Activated T-helper 17 cell treated with anti-CD3 and anti-CD28 coated beads, Interleukin-2, amount 50 U/mL, for 72 hours (primary cell): ENCODE measurements at regions not wholly inside any gene's neighbourhood (a gene's known extent, or its start where the extent isn't known, plus 50 kb on each side); places are given as distances from the start of the nearest gene placed in this dataset.
A peak's percentile ranks its signal among the peaks of the same experiment; 100 is the strongest.
"Not testable (repeated sequence)": the region's sequence is repeated elsewhere in the genome, so short reads cannot be mapped to it uniquely, and the experiment has no call there.

Experiments used
- ATAC-seq: fragments of 150-1000 bp; cut with Tn5 transposase; replicated peaks from 2 replicates; pipeline ENCODE4 v1.10.0; 2021; ENCODE audit warnings: mild to moderate bottlenecking, moderate library complexity
- H3K27ac Mint-ChIP-seq: one replicate; pipeline ENCODE4 v1.8.0; 2022; ENCODE audit warnings: mixed read lengths
- H3K27me3 Mint-ChIP-seq: one replicate; pipeline ENCODE4 v1.8.0; 2022; ENCODE audit warnings: mixed read lengths
- H3K36me3 Mint-ChIP-seq: one replicate; pipeline ENCODE4 v1.8.0; 2022; ENCODE audit warnings: low read depth, mild to moderate bottlenecking, mixed read lengths
- H3K4me1 Mint-ChIP-seq: one replicate; pipeline ENCODE4 v1.8.0; 2022; ENCODE audit warnings: mixed read lengths
- H3K4me3 Mint-ChIP-seq: one replicate; pipeline ENCODE4 v1.8.0; 2022; ENCODE audit warnings: mild to moderate bottlenecking, mixed read lengths
- H3K9me3 Mint-ChIP-seq: one replicate; pipeline ENCODE4 v1.8.0; 2022; ENCODE audit warnings: mixed read lengths

DNA sequence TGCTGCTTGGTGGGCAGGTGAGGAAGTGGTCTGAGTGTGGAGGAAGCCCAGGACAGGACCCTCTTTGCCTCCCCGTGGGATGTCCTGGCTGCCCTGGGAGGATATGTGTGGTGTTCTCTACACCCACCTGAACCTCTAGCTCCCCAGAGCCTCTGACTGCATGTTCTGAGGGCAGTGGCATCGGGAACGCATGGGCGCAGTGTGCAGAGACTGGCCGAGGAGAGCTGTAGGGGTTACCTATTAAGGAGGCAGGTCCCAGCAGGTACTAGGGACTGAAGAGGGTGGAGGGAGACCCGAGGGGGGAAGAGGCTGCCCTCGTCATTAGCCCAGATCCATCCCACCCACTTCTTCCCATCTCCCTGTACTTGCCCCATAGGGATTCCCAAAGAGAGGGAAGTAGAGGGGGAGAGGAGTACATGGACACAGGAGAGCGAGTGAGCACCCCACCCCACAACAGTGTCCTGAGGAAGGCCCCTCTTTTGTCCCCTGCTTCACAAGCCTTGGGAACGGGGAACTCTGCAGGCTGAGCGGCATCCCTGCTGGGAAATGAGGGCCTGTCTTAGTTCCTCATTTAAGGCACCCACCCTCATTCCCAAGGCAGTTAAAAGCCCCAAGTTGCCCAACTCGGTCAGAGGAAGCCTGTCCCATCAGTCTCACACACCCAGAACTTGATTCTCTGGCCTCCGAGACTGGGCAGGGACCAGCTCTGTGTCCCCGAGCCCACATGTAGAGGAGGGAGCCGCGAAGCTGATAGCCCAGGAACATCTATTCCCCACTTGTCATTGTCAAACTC is 208.5 kb upstream of the PLGLB2 start:
- not testable (repeated sequence) for H3K4me3 Mint-ChIP-seq, H3K27ac Mint-ChIP-seq, ATAC-seq, H3K27me3 Mint-ChIP-seq, H3K36me3 Mint-ChIP-seq, H3K4me1 Mint-ChIP-seq, H3K9me3 Mint-ChIP-seq

DNA sequence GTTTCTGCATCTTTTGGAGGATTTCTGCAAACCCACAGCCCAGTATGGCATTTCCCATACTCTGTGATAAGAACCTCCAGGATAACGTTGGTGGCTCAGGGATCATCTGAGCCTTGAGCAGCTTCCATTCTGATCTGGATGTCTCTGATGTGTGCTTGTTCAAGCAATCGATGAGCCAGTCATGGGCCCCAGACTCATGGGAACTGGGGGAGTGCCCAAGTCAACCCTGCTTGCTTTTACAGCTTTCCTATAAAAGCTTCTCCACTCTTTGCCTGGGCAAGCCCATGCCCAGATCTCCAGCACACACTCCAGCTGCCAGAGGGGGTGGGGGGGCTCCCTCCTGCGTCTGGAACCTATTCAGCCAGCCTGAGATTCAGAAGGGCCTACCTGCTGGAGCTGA is 207.6 kb upstream of the PLGLB2 start:
- H3K4me1 Mint-ChIP-seq, H3K4me3 Mint-ChIP-seq, H3K36me3 Mint-ChIP-seq, ATAC-seq, H3K27me3 Mint-ChIP-seq, H3K27ac Mint-ChIP-seq, H3K9me3 Mint-ChIP-seq: not testable (repeated sequence)

DNA sequence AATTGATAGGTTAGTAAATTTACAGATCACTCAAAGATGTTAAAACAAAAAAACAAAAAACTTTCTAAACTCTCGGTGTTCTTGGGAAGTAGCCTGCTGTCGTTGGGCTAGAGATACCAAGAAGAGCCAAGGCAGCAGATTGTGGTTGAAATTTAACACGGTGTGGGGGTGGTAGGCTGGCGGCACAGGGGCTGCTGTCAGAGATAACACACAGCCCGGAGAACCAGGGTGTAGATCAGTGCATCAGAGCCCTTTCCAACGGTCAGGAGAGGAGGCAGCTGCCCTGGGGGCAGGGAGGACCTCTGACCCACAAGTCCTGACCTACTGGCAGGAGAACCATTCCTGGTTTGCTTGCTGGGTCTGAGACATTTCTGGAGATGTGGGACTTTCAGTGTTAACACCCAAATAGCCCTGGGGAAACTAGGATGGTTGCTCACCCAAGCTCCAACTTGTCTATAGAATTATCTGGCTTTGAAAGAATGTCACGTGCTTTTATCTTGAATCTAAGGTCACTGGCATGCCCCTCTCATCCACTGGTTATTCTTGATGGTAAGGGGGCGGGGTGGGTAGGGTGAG is 205.2 kb upstream of the PLGLB2 start:
- H3K4me3 Mint-ChIP-seq: peak overlapping the region; percentile 37
- peak; percentile 66 for ATAC-seq
- not testable (repeated sequence) for H3K27ac Mint-ChIP-seq, H3K4me1 Mint-ChIP-seq, H3K27me3 Mint-ChIP-seq, H3K36me3 Mint-ChIP-seq, H3K9me3 Mint-ChIP-seq

DNA sequence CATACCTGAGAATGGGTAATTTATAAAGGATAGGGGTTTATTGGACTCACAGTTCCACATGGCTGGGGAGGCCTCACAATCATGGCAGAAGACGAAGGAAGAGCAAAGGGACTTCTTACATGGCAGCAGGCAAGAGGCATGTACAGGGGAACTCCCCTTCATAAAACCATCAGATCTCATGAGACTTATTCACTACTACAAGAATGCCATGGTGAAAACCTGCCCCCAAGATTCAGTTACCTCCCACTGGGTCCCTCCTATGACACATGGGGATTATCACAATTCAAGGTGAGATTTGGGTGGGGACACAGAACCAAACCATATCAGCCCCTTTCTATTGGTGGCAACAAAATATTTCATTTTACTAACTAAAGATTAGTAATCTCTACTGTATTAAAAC is 204.1 kb upstream of the PLGLB2 start:
- H3K27ac Mint-ChIP-seq, H3K4me1 Mint-ChIP-seq, H3K4me3 Mint-ChIP-seq, H3K36me3 Mint-ChIP-seq, H3K9me3 Mint-ChIP-seq, H3K27me3 Mint-ChIP-seq: not testable (repeated sequence)
- peak; percentile 16 for ATAC-seq

DNA sequence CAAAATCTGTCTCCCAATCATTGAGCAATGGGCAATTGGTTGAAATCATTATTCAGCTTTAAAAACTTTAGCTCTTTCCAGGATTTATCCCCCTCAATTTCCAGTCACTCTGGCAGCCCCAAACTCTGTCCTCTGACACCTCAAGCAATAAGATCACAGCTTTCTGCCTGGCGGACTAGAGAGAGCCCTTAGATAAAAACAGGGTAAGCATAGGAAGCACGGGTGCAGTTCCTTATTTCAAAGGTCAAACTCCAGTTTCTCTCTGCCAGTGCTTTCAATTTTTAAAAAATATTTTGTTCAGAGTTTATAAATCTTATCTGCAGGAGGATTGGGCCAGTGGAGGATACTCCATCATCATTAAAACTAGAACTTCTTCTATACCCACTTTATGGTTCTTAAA is 200.8 kb upstream of the PLGLB2 start:
- H3K36me3 Mint-ChIP-seq, H3K9me3 Mint-ChIP-seq, H3K27me3 Mint-ChIP-seq, H3K27ac Mint-ChIP-seq, H3K4me1 Mint-ChIP-seq, ATAC-seq, H3K4me3 Mint-ChIP-seq: not testable (repeated sequence)

DNA sequence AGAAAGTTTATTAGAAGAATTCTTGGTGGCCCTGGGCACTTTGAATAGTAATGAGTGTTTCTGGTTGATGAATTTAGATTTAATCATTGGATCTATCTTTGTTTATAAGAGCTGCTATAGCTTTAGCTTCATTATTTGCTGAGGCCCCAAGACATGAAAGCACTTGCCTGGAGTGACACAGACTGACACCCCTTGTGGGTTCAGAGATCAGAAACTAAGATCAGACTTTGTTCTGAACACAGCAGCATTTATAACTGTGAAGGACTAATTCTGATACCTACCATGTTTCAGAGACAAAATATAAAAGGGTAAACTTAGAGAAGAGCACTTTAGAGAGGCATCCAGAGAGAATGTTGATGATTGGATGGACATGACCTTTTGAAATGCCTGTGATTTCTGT is 199.9 kb upstream of the PLGLB2 start:
- H3K27ac Mint-ChIP-seq, H3K4me3 Mint-ChIP-seq, H3K4me1 Mint-ChIP-seq, H3K36me3 Mint-ChIP-seq, H3K27me3 Mint-ChIP-seq, H3K9me3 Mint-ChIP-seq: not testable (repeated sequence)
- ATAC-seq: peak; percentile 77

DNA sequence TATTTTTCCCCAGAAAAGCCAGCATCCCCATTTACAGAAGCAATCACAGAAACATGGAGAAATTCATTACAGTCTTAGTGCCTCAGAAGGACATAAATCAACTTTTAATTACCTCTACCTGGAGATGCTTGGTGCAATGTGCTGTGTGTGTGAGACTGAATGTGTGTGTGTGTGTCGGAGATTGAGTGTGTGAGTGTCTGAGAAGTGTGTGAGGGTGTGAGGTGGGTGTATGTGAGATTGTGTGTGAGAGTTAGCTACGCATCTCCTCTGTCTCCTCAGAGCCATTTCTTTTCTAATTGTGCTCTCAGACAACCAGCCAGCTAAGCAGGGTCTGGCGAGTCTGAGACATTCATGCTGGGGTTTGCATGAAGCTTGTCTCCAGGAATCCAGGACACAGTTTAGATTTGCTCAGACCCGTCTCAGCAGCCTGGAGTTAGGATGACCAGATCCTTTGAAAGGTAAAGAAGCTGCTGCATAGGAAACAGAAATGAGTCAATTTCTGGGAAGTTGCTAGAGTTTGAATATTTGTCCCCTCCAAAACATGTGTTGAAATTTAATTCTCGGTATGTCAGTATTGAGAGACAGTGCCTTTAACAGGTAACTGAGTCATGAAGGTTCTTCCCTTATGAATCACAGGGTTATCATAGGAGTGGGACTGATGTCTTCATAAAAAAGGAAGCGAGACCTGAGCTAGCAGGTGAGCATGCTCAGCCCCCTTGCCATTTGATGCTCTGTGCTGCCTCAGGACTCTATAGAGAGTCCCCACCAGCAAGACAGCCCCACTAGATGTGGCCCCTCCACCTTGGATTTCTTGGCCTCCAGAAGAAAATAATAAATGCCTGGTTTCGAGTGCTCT is 199.0 kb upstream of the PLGLB2 start:
- Mint-ChIP-seq H3K4me3 (peak overlapping the region; percentile 51), H3K27ac (peak overlapping the region; percentile 72)
- not testable (repeated sequence) for H3K4me1 Mint-ChIP-seq, H3K36me3 Mint-ChIP-seq, H3K27me3 Mint-ChIP-seq, H3K9me3 Mint-ChIP-seq
- ATAC-seq: peak; percentile 85

DNA sequence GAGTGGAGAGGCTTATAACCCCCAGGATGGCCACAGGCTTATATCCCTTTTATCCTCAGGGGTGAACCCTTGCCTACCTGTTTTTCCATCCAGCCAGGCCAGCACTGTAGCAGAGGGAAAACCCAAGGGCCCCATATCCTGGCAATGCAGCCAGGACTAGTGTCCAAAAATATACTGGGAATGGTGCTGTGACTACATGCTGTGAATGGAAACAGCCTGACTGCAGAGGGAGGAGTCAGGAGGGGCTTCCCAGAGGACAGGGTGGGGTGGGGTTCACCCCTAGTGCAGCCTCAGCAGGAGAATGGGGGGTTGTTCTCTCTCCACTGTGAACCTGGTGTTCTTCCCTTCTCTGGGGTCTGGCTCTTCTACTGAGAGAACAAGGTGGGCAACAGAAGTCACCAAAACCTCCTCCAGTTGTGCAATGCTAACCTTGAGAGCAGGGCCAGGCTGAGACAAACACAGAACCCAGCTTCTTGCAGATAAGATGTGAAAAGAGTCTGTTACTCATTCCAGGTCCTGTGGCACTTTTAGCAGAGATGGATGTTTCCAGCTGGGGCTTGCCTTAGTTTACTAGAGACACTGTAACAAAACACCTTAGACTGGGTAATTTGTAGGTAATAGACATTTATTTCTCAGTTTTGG is 198.2 kb upstream of the PLGLB2 start:
- H3K4me1 Mint-ChIP-seq, H3K27me3 Mint-ChIP-seq, H3K9me3 Mint-ChIP-seq, H3K4me3 Mint-ChIP-seq, H3K36me3 Mint-ChIP-seq, H3K27ac Mint-ChIP-seq: not testable (repeated sequence)
- peak; percentile 10 for ATAC-seq

DNA sequence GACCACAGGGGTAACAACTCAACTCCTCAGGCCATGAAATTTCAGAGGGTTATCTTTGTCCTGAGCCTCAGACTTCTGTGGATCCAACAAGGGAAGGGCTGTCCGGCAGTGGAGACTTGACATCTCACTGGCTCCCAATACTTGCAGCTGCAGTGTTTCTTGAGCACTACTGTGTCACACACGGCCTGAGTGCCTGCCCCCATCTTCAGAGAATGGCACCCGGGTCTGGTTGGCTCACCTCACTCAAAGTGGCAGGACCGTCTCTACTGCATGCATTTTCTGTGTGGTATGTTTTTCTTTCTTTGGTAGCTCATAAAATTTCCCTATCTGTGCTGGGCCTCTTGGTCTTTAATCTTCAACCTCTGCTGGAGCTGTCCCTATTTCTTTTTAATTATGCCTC is 193.2 kb upstream of the PLGLB2 start:
- not testable (repeated sequence) for H3K36me3 Mint-ChIP-seq, H3K27ac Mint-ChIP-seq, H3K27me3 Mint-ChIP-seq, H3K4me1 Mint-ChIP-seq, H3K4me3 Mint-ChIP-seq, H3K9me3 Mint-ChIP-seq
- ATAC-seq: peak; percentile 82

DNA sequence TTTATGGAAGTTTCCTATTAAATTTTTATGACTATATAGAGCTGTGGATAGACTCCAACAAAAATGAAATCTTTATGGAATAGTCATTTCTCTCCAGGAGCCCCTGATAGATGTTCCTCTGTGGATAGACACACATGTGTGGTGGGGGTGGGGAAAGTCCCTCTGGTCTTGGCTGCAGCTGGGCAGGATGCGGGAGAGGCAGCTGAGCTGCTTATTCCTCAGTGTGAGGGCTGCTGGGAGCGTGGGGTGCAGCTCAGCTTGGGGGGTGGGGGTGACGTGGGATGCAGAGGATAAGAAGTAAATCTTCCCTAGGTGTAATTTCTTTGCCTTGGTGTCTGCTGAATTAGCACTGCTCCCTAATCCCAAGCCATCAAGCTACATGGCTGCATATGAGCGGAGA is 192.8 kb upstream of the PLGLB2 start:
- not testable (repeated sequence) for H3K4me3 Mint-ChIP-seq, H3K9me3 Mint-ChIP-seq, H3K4me1 Mint-ChIP-seq, H3K27me3 Mint-ChIP-seq, H3K27ac Mint-ChIP-seq, H3K36me3 Mint-ChIP-seq
- ATAC-seq: peak; percentile 62

DNA sequence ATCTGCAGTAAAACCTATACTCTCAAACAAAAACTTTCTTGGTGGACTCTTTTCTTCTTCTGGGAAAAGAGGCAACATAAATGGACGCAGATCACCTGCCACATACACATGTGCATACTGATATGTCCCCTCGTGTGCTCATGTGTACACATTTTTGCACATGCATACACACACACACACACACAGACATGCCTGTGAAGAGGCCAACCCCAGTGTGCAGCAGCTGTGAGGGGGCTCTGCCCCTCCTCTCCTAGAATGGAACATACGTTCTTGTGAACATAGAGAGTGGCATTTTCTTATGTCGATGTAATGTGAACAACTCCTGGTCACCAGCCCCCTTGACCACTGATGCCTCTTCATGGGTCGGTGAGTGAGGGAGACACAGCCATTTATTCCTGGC is 188.9 kb upstream of the PLGLB2 start:
- not testable (repeated sequence) for H3K9me3 Mint-ChIP-seq, H3K4me1 Mint-ChIP-seq, H3K36me3 Mint-ChIP-seq, H3K27ac Mint-ChIP-seq, ATAC-seq, H3K27me3 Mint-ChIP-seq, H3K4me3 Mint-ChIP-seq

DNA sequence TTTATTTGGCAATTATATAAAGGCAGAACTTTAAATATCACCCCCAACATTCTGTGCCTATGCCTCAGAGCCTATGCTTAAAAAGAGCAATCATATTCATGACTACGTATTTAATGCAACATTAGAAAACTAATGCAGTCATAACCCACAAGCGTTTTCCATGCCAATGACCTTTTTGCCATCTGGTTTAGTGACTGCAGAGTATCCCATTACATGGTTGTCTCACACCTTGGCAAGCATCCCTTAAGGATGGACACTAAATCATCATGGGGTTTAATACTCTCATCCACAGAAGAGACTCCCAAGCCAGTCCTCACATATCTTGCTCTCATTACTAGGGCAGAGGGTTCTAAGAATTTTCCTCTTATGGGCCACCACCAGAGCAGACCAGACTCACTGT is 188.2 kb upstream of the PLGLB2 start:
- not testable (repeated sequence) for ATAC-seq, H3K4me3 Mint-ChIP-seq, H3K9me3 Mint-ChIP-seq

DNA sequence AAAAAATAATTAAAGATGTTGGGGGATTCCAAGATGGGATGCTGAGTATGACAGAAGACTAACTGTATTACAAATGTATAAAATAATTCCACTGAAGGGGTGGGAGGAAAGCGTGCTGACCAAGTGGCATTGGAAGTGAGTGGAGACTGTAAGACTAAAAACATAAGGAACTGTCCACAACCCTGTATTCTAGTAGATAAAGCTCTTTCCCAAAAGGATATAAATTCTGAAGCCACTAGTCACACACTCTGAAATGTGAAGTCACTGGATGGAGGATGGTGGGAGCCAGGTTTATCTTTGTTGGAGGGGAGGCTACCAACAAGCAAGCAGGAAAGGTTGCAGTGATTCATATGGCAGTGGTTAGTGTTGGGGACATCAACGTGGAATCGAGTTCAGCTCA is 182.8 kb upstream of the PLGLB2 start:
- not testable (repeated sequence) for ATAC-seq, H3K4me3 Mint-ChIP-seq

More for the DNA sequence above, 188.2 kb upstream of the PLGLB2 start:
- not testable (repeated sequence) for H3K36me3 Mint-ChIP-seq, H3K4me1 Mint-ChIP-seq, H3K27me3 Mint-ChIP-seq, H3K27ac Mint-ChIP-seq

DNA sequence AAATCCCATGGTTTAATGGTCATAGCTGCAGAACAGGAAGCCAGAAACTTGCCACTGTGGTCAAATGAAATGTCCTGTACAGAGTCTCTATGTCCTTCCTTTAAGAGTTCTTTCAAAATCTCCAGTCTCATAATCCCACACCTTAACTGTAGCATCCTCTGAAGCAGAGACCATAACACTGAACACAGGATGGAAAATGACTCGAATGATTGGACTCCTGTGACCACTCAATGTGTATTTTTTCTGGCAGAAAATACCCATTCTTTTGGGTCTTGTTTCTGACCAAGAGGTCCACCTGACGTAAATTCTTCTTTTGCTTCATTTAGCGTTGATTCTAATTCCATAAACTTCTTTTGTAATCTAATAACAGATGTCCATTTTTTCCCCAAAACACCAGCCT is 181.4 kb upstream of the PLGLB2 start:
- not testable (repeated sequence) for ATAC-seq, H3K4me3 Mint-ChIP-seq, H3K4me1 Mint-ChIP-seq, H3K27ac Mint-ChIP-seq, H3K36me3 Mint-ChIP-seq, H3K9me3 Mint-ChIP-seq, H3K27me3 Mint-ChIP-seq

More for the DNA sequence above, 182.8 kb upstream of the PLGLB2 start:
- not testable (repeated sequence) for H3K9me3 Mint-ChIP-seq, H3K27ac Mint-ChIP-seq, H3K36me3 Mint-ChIP-seq, H3K4me1 Mint-ChIP-seq, H3K27me3 Mint-ChIP-seq

DNA sequence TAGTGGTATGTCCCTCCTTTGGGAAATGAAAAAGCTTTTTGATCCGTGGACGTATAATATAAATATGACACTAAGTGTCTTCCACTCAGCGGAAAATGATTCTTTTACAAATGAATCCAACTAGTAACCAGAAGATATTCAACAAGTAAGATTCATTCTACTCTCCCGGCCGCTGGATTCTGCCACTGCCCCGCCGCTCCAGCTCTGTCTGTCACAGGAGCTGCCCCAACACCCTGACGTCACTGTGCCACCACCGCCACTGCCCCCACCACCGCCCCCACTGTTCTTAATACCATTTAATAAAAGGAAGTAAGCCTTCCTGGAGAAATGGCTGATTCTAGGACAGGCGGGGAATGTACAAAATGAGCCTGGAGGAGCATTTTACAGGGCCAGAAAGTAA is 180.8 kb upstream of the PLGLB2 start:
- not testable (repeated sequence) for ATAC-seq, H3K4me1 Mint-ChIP-seq, H3K4me3 Mint-ChIP-seq, H3K9me3 Mint-ChIP-seq, H3K36me3 Mint-ChIP-seq, H3K27me3 Mint-ChIP-seq, H3K27ac Mint-ChIP-seq
